ENCODE measurements at regions not wholly inside any gene's neighbourhood (a gene's known extent, or its start where the extent isn't known, plus 50 kb on each side); places are given as distances from the start of the nearest gene placed in this dataset.

DNA sequence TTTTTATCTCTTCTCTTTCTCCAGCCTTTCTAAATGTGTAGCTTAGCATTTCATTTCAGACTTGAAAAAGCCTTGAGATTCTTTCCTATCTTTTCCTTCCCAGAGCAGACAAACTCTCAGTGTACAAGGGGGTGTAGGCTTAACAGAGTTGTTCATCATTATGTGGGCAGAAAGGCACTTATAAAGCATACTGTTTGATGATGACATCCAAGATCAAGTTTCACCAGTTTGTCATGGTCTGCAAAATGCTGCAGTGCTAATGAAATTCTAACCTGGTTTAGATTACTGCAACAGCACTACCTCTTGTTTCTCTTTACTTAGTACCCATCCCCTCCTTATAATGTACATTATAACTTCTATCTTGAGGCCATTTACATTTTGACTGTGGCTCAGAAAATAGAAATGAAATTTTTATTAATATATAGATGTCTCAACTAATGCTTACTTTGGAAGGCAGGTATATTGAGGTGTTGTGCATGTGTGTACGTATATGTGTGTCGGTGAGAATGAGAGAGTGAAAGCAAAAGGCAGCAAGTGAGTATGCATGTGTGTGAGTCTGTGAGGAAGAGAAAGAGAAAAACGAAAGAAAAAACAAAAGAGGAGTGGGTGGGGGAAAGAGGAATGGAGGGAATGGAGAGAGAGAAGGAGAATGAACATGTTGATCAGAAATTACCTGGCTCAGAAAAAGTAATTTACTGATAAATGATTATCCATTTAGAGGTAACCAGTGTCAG, 1043.6 kb downstream of the TUSC7 start:
- DNase-seq (ENCODE audit: low spot score) (no peak), ATAC-seq (no peak)
- Histone ChIP-seq H3K27me3 (ENCODE audit: insufficient read depth) (no peaks in the 10 kb centered on the region), H3K4me3 (no peak overlapping the region), H4K20me1 (replicated peaks; ENCODE audit: insufficient read depth) (no peaks in the 10 kb centered on the region), H3K27ac (ENCODE audit: low read depth) (no peak overlapping the region), H3K36me3 (ENCODE audit: insufficient read depth) (no peaks in the 10 kb centered on the region), H3K4me2 (no peak overlapping the region), H3K79me2 (replicated peaks; ENCODE audit: insufficient read depth) (no peaks in the 10 kb centered on the region), H3F3A (replicated peaks; ENCODE audit: low read depth) (no peaks in the 10 kb centered on the region), H3K9me2 (ENCODE audit: insufficient read depth) (no peaks in the 10 kb centered on the region), H3K4me1 (ENCODE audit: insufficient read depth) (peaks cover 15% of the 10 kb centered on the region), H2AFZ (no peak overlapping the region)
- Mint-ChIP-seq H3K27ac (no peak overlapping the region), H3K9me3 (no peaks in the 10 kb centered on the region), H3K4me3 (no peak overlapping the region), H3K36me3 (ENCODE audit: low read depth) (no peaks in the 10 kb centered on the region), H3K27me3 (ENCODE audit: insufficient read depth, low read depth, poor library complexity) (no peaks in the 10 kb centered on the region), H3K4me1 (peaks cover 13% of the 10 kb centered on the region; the same call in 2 of the 3 replicates)
- no peak for TF ChIP-seq ZNF331 (CRISPR knock-in tag; IDR thresholded peaks at IDR 0.05; ENCODE audit: low read depth)
- TF ChIP-seq EZH2 (IDR thresholded peaks at IDR 0.05; ENCODE audit: low read depth, unreplicated experiment) = no peak
- no peak for TF ChIP-seq CTCF (conservative IDR thresholded peaks at IDR 0.05; ENCODE audit: low read depth in 2 of 2)
- TF ChIP-seq, protein P1, sequence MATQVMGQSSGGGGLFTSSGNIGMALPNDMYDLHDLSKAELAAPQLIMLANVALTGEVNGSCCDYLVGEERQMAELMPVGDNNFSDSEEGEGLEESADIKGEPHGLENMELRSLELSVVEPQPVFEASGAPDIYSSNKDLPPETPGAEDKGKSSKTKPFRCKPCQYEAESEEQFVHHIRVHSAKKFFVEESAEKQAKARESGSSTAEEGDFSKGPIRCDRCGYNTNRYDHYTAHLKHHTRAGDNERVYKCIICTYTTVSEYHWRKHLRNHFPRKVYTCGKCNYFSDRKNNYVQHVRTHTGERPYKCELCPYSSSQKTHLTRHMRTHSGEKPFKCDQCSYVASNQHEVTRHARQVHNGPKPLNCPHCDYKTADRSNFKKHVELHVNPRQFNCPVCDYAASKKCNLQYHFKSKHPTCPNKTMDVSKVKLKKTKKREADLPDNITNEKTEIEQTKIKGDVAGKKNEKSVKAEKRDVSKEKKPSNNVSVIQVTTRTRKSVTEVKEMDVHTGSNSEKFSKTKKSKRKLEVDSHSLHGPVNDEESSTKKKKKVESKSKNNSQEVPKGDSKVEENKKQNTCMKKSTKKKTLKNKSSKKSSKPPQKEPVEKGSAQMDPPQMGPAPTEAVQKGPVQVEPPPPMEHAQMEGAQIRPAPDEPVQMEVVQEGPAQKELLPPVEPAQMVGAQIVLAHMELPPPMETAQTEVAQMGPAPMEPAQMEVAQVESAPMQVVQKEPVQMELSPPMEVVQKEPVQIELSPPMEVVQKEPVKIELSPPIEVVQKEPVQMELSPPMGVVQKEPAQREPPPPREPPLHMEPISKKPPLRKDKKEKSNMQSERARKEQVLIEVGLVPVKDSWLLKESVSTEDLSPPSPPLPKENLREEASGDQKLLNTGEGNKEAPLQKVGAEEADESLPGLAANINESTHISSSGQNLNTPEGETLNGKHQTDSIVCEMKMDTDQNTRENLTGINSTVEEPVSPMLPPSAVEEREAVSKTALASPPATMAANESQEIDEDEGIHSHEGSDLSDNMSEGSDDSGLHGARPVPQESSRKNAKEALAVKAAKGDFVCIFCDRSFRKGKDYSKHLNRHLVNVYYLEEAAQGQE (IDR thresholded peaks at IDR 0.05; ENCODE audit: unreplicated experiment) = no peak
- TF ChIP-seq, protein P2, sequence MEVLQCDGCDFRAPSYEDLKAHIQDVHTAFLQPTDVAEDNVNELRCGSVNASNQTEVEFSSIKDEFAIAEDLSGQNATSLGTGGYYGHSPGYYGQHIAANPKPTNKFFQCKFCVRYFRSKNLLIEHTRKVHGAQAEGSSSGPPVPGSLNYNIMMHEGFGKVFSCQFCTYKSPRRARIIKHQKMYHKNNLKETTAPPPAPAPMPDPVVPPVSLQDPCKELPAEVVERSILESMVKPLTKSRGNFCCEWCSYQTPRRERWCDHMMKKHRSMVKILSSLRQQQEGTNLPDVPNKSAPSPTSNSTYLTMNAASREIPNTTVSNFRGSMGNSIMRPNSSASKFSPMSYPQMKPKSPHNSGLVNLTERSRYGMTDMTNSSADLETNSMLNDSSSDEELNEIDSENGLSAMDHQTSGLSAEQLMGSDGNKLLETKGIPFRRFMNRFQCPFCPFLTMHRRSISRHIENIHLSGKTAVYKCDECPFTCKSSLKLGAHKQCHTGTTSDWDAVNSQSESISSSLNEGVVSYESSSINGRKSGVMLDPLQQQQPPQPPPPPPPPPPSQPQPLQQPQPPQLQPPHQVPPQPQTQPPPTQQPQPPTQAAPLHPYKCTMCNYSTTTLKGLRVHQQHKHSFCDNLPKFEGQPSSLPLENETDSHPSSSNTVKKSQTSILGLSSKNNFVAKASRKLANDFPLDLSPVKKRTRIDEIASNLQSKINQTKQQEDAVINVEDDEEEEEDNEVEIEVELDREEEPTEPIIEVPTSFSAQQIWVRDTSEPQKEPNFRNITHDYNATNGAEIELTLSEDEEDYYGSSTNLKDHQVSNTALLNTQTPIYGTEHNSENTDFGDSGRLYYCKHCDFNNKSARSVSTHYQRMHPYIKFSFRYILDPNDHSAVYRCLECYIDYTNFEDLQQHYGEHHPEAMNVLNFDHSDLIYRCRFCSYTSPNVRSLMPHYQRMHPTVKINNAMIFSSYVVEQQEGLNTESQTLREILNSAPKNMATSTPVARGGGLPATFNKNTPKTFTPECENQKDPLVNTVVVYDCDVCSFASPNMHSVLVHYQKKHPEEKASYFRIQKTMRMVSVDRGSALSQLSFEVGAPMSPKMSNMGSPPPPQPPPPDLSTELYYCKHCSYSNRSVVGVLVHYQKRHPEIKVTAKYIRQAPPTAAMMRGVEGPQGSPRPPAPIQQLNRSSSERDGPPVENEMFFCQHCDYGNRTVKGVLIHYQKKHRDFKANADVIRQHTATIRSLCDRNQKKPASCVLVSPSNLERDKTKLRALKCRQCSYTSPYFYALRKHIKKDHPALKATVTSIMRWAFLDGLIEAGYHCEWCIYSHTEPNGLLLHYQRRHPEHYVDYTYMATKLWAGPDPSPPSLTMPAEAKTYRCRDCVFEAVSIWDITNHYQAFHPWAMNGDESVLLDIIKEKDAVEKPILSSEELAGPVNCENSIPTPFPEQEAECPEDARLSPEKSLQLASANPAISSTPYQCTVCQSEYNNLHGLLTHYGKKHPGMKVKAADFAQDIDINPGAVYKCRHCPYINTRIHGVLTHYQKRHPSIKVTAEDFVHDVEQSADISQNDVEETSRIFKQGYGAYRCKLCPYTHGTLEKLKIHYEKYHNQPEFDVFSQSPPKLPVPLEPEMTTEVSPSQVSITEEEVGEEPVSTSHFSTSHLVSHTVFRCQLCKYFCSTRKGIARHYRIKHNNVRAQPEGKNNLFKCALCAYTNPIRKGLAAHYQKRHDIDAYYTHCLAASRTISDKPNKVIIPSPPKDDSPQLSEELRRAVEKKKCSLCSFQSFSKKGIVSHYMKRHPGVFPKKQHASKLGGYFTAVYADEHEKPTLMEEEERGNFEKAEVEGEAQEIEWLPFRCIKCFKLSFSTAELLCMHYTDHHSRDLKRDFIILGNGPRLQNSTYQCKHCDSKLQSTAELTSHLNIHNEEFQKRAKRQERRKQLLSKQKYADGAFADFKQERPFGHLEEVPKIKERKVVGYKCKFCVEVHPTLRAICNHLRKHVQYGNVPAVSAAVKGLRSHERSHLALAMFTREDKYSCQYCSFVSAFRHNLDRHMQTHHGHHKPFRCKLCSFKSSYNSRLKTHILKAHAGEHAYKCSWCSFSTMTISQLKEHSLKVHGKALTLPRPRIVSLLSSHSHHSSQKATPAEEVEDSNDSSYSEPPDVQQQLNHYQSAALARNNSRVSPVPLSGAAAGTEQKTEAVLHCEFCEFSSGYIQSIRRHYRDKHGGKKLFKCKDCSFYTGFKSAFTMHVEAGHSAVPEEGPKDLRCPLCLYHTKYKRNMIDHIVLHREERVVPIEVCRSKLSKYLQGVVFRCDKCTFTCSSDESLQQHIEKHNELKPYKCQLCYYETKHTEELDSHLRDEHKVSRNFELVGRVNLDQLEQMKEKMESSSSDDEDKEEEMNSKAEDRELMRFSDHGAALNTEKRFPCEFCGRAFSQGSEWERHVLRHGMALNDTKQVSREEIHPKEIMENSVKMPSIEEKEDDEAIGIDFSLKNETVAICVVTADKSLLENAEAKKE (CRISPR knock-in tag; IDR thresholded peaks at IDR 0.05) = no peak
- no peak for TF ChIP-seq EZH2phosphoT487 (IDR thresholded peaks at IDR 0.05; ENCODE audit: unreplicated experiment)
- TF ChIP-seq, protein P3, sequence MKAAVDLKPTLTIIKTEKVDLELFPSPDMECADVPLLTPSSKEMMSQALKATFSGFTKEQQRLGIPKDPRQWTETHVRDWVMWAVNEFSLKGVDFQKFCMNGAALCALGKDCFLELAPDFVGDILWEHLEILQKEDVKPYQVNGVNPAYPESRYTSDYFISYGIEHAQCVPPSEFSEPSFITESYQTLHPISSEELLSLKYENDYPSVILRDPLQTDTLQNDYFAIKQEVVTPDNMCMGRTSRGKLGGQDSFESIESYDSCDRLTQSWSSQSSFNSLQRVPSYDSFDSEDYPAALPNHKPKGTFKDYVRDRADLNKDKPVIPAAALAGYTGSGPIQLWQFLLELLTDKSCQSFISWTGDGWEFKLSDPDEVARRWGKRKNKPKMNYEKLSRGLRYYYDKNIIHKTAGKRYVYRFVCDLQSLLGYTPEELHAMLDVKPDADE (IDR thresholded peaks at IDR 0.05) = no peak
- TF ChIP-seq JUNB (IDR thresholded peaks at IDR 0.05; ENCODE audit: unreplicated experiment) = no peak
- TF ChIP-seq POLR2AphosphoS5 (IDR thresholded peaks at IDR 0.05; ENCODE audit: low read depth) = no peak
- TF ChIP-seq CREB1 (CRISPR knock-in tag; IDR thresholded peaks at IDR 0.05; ENCODE audit: low read depth) = no peak
- TF ChIP-seq STAT1 (IDR thresholded peaks at IDR 0.05; ENCODE audit: unreplicated experiment) = no peak
- no peak for TF ChIP-seq NANOG (IDR thresholded peaks at IDR 0.05; ENCODE audit: borderline replicate concordance)
- no peak for TF ChIP-seq ZNF114 (CRISPR knock-in tag; IDR thresholded peaks at IDR 0.05)

All from GM23338 (cell line).